Gastroesophageal sphincter (tissue), 3 donors: ENCODE measurements at regions not wholly inside any gene's neighbourhood (a gene's known extent, or its start where the extent isn't known, plus 50 kb on each side); places are given as distances from the start of the nearest gene placed in this dataset.

Experiments
- EP300 ChIP-seq: sonication (generic); formaldehyde crosslinking; IDR thresholded peaks from one replicate; pipeline ENCODE4 v1.6.1; 2017; ENCODE audit warnings: antibody characterized with exemption, mild to moderate bottlenecking
- POLR2A ChIP-seq, 2 donors: fragments of 450-650 bp; IDR thresholded peaks; one replicate each; pipeline ENCODE4 v1.6.1; 2017; ENCODE audit warnings: antibody characterized with exemption in 2 of 2, mild to moderate bottlenecking in 2 of 2, moderate library complexity in 1 of 2
- TF ChIP-seq, protein P1 (sequence below), 4 experiments: fragments of 200-600 bp in 2 of 4; fragments of 450-650 bp in 2 of 4; sonication (generic) in 1 of 4; IDR thresholded peaks; one replicate each; pipeline ENCODE4 v1.5.1; 2017 to 2019; ENCODE audit warnings: antibody characterized with exemption in 4 of 4, mild to moderate bottlenecking in 2 of 4, moderate library complexity in 2 of 4

DNA sequence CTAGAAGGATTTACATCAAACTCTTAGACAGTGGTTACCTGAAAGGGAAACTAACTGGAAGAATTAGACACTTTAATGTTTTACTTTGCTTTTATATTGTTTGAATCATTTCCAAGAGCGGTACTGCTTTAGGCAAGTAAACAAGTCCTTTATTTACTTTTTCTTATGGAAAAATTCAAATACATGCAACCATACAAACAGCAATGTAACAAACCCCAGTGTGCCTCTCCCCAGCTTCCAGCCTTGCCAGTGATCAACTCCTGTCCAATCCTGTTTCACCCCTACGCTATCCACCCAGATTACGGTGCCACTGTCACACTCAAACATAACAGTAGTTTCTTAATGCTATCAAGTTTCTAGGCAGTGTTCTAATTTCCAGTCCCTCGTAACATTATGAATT, 85.9 kb downstream of the C16orf95 start:
- TF ChIP-seq, protein P1, sequence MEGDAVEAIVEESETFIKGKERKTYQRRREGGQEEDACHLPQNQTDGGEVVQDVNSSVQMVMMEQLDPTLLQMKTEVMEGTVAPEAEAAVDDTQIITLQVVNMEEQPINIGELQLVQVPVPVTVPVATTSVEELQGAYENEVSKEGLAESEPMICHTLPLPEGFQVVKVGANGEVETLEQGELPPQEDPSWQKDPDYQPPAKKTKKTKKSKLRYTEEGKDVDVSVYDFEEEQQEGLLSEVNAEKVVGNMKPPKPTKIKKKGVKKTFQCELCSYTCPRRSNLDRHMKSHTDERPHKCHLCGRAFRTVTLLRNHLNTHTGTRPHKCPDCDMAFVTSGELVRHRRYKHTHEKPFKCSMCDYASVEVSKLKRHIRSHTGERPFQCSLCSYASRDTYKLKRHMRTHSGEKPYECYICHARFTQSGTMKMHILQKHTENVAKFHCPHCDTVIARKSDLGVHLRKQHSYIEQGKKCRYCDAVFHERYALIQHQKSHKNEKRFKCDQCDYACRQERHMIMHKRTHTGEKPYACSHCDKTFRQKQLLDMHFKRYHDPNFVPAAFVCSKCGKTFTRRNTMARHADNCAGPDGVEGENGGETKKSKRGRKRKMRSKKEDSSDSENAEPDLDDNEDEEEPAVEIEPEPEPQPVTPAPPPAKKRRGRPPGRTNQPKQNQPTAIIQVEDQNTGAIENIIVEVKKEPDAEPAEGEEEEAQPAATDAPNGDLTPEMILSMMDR (IDR thresholded peaks at IDR 0.05): no peak
- TF ChIP-seq POLR2A (IDR thresholded peaks at IDR 0.05) (no peak), EP300 (no peak)
